Fibroblast of the aortic adventitia (primary cell): ENCODE measurements at regions not wholly inside any gene's neighbourhood (a gene's known extent, or its start where the extent isn't known, plus 50 kb on each side); places are given as distances from the start of the nearest gene placed in this dataset.
A peak's percentile ranks its signal among the peaks of the same experiment; 100 is the strongest.

Source experiments
- DNase-seq: peaks from one replicate; pipeline ENCODE4 v3.0.0-alpha.2; 2010; ENCODE audit warnings: low read depth
- H3K4me3 ChIP-seq: 2 replicates; pipeline ENCODE4 v1.5.1; 2011; ENCODE audit warnings: low read depth, mild to moderate bottlenecking, control low read depth, low read length, moderate library complexity
- TF ChIP-seq, protein P1 (sequence below): IDR thresholded peaks from 2 replicates; pipeline ENCODE4 v1.5.1; 2011; ENCODE audit warnings: mild to moderate bottlenecking, low read length, control low read depth, inconsistent platforms; ENCODE audit not compliant: insufficient read depth

GRCh38 chr13:106109391-106109791 lies 426.1 kb downstream of the EFNB2 start:
- no peak overlapping the region for H3K4me3 ChIP-seq
- DNase-seq: peak; percentile 39
- TF ChIP-seq, protein P1, sequence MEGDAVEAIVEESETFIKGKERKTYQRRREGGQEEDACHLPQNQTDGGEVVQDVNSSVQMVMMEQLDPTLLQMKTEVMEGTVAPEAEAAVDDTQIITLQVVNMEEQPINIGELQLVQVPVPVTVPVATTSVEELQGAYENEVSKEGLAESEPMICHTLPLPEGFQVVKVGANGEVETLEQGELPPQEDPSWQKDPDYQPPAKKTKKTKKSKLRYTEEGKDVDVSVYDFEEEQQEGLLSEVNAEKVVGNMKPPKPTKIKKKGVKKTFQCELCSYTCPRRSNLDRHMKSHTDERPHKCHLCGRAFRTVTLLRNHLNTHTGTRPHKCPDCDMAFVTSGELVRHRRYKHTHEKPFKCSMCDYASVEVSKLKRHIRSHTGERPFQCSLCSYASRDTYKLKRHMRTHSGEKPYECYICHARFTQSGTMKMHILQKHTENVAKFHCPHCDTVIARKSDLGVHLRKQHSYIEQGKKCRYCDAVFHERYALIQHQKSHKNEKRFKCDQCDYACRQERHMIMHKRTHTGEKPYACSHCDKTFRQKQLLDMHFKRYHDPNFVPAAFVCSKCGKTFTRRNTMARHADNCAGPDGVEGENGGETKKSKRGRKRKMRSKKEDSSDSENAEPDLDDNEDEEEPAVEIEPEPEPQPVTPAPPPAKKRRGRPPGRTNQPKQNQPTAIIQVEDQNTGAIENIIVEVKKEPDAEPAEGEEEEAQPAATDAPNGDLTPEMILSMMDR: no peak

- no peak overlapping the region for H3K4me3 ChIP-seq
- no peak for DNase-seq
- TF ChIP-seq, protein P1: no peak
Measured at GRCh38 chr13:106108346-106108745, 427.1 kb downstream of the EFNB2 start.

DNA sequence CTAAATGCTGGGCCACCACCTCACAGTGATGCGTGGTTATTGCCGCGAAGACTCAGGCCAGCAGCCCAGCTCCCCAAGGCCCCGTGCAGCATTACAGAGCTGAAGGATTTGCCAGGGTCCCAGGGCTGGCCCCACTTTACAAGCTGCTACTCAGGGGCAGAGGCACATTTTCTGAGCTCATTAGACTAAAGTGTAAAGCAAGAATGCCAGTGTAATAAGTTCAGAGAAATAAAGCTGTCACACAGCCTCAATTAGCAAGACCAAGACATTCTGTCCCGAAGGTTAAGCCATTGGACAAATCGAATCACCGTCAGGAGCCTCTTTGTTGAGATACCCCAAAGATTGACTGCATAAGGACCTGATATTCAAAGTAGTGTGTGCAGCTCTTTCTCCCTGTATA lies 428.4 kb downstream of the EFNB2 start:
- TF ChIP-seq, protein P1: no peak
- DNase-seq: no peak
- no peak overlapping the region for H3K4me3 ChIP-seq

GRCh38 chr13:106105153-106105552 lies 430.3 kb downstream of the EFNB2 start:
- no peak for DNase-seq

GRCh38 chr13:106104281-106104901 lies 431.1 kb downstream of the EFNB2 start:
- no peak overlapping the region for H3K4me3 ChIP-seq
- peak; percentile 85 for DNase-seq
- TF ChIP-seq, protein P1: no peak

More at GRCh38 chr13:106105153-106105552, 430.3 kb downstream of the EFNB2 start:
- TF ChIP-seq, protein P1: no peak
- no peak overlapping the region for H3K4me3 ChIP-seq

GRCh38 chr13:106103779-106104178 lies 431.7 kb downstream of the EFNB2 start:
- no peak overlapping the region for H3K4me3 ChIP-seq
- no peak for DNase-seq
- TF ChIP-seq, protein P1: no peak

- TF ChIP-seq, protein P1: no peak
- H3K4me3 ChIP-seq: no peak overlapping the region
- no peak for DNase-seq
Measured at GRCh38 chr13:106102786-106103185, 432.7 kb downstream of the EFNB2 start.
